ENCODE measurements at regions not wholly inside any gene's neighbourhood (a gene's known extent, or its start where the extent isn't known, plus 50 kb on each side); places are given as distances from the start of the nearest gene placed in this dataset.

DNA sequence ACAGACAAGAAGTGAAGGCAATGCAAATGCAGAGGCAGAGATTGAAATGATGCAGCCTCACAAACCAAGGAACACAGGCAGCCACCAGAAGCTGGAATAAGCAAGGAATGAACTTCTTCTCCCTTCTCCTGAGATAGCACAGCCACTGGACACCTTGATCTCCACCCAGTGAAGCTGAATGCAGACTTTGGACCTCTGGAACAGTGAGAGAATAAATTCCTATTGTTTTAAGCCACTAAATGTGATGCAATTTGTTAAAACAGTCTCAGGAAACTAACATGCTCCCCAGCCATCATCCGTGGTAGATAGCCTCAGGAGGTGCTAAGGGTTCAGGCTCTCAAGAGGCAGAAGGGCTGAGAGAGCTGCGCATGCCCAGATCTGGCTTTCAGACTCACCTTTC lies 512.2 kb upstream of the ZNF608 start:
- Mint-ChIP-seq H3K4me1 (no peaks in the 10 kb centered on the region), H3K9me3 (peaks cover 11% of the 10 kb centered on the region), H3K36me3 (no peaks in the 10 kb centered on the region), H3K27ac (no peak overlapping the region), H3K27me3 (no peaks in the 10 kb centered on the region), H3K4me3 (no peak overlapping the region)
- no peak for DNase-seq
- CTCF ChIA-PET: no interaction called here

DNA sequence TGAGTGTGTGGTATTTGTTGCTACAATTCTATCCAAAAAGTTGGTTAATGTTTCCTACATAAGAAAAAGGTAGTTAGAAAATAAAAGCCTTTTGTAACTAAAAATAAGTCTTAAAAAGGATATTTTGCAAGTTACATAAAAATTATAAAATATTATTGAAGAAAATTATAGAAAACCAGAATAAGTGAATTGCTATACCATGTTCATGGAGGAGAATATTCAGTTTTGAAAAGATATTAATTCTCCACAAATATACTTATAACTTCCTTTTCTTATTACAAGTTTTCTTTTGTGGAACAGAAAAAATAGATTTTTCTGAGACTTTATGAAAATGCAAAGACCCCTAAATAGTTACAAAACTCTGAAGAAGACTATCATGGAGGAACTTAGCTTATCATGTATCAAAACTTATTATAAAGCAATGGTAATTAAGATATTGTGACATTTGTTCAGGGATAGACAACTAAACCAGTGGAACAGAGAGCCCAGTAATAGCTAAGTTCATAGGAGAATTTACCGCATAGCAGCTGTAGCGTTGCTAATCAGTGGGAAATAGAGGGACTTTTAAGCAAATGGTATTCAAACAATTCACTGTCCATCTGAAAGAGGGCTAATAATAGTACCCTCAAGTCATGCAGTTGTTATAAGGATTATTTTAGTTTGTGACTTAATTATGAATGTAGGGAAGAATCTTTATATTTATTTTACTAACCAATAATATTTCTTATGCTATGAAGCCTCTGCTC lies 515.2 kb upstream of the ZNF608 start:
- no peaks in the 10 kb centered on the region for H3K4me1 Mint-ChIP-seq
- DNase-seq: no peak
- H3K36me3 Mint-ChIP-seq: no peaks in the 10 kb centered on the region
- CTCF ChIA-PET: no interaction called here
- peaks cover 9% of the 10 kb centered on the region for H3K9me3 Mint-ChIP-seq
- no peaks in the 10 kb centered on the region for H3K27me3 Mint-ChIP-seq
- H3K27ac Mint-ChIP-seq: no peak overlapping the region
- no peak overlapping the region for H3K4me3 Mint-ChIP-seq

DNA sequence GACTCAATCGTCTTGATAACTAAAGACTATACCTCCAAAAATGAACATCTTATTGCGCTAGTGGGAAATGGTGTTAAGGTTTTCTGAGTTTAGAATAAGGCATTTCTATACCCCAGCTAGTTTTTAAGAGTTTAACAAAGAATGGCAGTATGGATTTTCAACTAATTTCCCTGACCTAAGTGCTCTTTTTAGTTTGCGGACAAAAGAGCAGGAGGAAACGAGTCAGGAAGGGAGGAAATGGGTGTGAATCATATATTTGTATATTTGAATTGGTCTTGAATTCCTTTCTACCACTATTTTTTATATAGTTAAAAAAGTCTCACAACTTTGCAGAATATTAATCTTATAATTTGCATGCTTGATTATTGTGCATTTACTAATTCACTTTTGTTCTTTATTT lies 516.3 kb upstream of the ZNF608 start:
- peaks cover 13% of the 10 kb centered on the region for H3K9me3 Mint-ChIP-seq
- CTCF ChIA-PET: no interaction called here
- no peak overlapping the region for H3K4me3 Mint-ChIP-seq
- no peaks in the 10 kb centered on the region for H3K36me3 Mint-ChIP-seq
- H3K27ac Mint-ChIP-seq: no peak overlapping the region
- no peaks in the 10 kb centered on the region for H3K4me1 Mint-ChIP-seq
- DNase-seq: no peak
- H3K27me3 Mint-ChIP-seq: no peaks in the 10 kb centered on the region

DNA sequence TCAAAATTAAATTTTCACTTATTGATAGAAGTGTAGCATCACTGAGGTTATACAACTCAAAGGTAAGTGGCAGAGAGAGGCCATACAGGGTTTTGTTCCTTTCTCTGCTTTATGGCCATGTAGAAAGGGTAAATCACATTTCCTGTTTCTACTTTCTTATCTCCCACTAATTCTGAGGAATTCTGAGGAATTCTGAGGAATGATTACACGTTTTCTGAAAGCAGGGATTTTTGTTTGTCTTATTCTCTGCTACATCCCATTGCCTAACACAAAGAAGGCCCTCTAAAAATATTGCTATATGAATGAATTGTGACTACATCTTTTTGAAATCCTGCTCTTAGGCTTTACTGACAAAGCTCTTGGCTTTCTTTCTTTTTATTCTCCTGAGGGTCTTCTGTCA lies 516.9 kb upstream of the ZNF608 start:
- CTCF ChIA-PET: no interaction called here
- DNase-seq: no peak

DNA sequence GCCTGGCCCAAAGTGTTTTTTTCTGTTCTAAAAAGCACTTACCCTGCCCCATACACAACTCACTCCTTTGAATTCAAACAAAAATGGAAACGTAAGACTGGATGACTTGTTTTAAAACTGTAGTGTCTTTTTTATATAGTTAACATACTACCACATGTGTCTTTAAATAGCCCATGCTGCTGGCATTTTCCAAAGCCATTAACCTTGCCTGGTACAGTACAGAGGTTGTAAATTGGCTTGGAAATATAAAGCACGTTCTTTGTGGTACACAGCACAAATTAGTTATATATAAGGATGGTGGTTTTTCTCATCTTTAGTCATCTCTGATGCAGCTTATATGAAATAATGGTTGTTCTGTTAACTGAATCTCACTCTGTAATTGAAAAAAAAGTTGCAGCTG lies 519.7 kb upstream of the ZNF608 start:
- peaks cover 11% of the 10 kb centered on the region for H3K9me3 Mint-ChIP-seq
- CTCF ChIA-PET: no interaction called here
- H3K36me3 Mint-ChIP-seq: no peaks in the 10 kb centered on the region
- DNase-seq: no peak
- H3K27ac Mint-ChIP-seq: no peak overlapping the region
- no peaks in the 10 kb centered on the region for H3K27me3 Mint-ChIP-seq
- no peaks in the 10 kb centered on the region for H3K4me1 Mint-ChIP-seq
- H3K4me3 Mint-ChIP-seq: no peak overlapping the region

More for the DNA sequence above, 516.9 kb upstream of the ZNF608 start:
- Mint-ChIP-seq H3K9me3 (peaks cover 13% of the 10 kb centered on the region), H3K27ac (no peak overlapping the region), H3K4me3 (no peak overlapping the region), H3K36me3 (no peaks in the 10 kb centered on the region), H3K27me3 (no peaks in the 10 kb centered on the region), H3K4me1 (no peaks in the 10 kb centered on the region)

DNA sequence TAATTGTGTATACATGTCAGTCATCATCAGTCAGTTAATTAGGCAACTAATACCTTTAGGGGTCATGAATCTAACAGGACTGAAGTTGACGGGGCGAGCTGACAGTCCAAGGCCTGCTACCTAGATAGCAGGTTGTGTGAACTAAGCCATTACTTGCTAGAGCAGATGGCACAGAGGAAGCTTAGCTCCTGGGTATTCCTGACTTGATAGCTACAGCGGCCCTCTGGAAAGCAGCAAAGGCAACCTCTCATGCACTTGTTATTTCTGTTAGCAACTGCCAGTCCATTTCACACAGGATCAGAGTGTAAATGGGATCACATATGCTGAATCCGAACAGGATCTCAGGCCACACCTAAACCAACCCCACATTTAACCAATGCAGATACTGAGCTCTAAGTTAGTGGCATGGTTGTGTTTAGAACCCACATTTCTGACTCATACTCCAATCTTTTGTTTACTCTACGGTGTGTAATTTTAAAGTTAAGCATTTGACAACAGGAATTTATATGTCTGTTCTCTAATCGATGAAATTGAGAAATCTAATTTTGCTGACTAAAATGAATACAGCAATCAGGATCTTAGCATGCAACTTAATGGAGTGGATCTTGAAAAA lies 521.3 kb upstream of the ZNF608 start:
- H3K27me3 Mint-ChIP-seq: no peaks in the 10 kb centered on the region
- H3K9me3 Mint-ChIP-seq: peaks cover 11% of the 10 kb centered on the region
- no peak overlapping the region for H3K4me3 Mint-ChIP-seq
- H3K36me3 Mint-ChIP-seq: no peaks in the 10 kb centered on the region
- no peak for DNase-seq
- no peaks in the 10 kb centered on the region for H3K4me1 Mint-ChIP-seq
- CTCF ChIA-PET: no interaction called here
- H3K27ac Mint-ChIP-seq: no peak overlapping the region

DNA sequence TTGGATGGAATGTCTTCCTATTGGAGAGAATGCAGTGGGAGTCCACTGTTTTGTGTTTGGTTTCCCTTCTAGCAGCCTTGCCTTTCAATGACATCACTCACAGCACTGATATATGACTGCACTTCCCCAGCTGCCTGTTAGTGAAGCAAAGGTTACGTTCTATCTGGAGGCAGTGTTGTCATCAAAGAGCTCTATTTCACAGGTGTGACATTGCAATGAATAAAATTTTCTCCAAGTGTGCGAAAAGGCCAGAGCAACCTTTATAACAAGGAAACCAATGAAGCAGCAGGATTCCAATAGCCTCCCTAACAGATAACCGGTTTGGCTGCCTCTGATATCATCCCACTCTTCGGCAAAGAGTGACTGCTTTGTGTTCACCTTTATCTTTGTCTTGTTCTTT lies 523.5 kb upstream of the ZNF608 start:
- peaks cover 10% of the 10 kb centered on the region for H3K9me3 Mint-ChIP-seq
- no peak overlapping the region for H3K4me3 Mint-ChIP-seq
- no peaks in the 10 kb centered on the region for H3K27me3 Mint-ChIP-seq
- no peaks in the 10 kb centered on the region for H3K36me3 Mint-ChIP-seq
- CTCF ChIA-PET: no interaction called here
- no peaks in the 10 kb centered on the region for H3K4me1 Mint-ChIP-seq
- no peak overlapping the region for H3K27ac Mint-ChIP-seq
- no peak for DNase-seq

DNA sequence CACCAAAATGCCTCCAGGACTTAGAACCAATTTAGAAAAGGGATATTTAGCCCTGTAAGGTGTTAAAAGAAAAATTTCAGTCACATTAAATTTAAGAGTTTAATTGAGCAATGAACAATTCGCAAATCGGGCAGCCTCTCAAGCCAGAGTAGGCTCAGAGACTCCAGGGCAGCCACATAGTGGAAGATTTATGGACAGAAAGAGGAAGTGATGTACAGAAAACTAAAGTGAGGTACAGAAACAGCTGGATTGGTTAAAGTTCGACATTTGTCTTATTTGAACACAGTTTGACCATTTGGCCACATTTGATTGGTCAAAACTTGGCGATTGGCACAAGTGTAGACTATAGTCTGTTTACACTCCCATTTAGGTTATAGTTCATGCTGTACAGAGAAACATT lies 525.9 kb upstream of the ZNF608 start:
- no peak overlapping the region for H3K27ac Mint-ChIP-seq
- CTCF ChIA-PET: no interaction called here
- DNase-seq: no peak

DNA sequence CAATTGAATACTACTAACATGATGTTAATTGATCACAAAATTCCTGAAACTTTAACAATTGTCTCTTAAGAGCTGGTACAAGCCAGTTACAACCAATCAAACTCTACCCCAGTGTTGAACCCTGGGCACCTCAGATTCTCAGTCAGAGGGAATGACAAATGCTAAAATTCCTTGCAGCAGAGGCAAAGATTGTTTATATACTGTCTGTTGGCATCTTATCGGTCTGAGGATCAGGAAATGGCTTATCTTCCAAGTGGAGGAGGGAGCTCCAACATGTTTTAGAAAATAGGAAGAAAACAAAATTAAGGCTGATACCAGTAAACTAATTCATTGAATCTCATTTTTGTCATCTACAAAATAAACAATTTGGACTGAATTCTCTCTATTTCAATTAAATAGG lies 527.8 kb upstream of the ZNF608 start:
- DNase-seq: no peak
- Mint-ChIP-seq H3K4me1 (no peaks in the 10 kb centered on the region), H3K27me3 (no peaks in the 10 kb centered on the region), H3K4me3 (no peak overlapping the region), H3K9me3 (peaks cover 4% of the 10 kb centered on the region), H3K27ac (no peak overlapping the region), H3K36me3 (no peaks in the 10 kb centered on the region)
- CTCF ChIA-PET: no interaction called here

More for the DNA sequence above, 525.9 kb upstream of the ZNF608 start:
- Mint-ChIP-seq H3K9me3 (peaks cover 3% of the 10 kb centered on the region), H3K36me3 (no peaks in the 10 kb centered on the region), H3K4me3 (no peak overlapping the region), H3K27me3 (no peaks in the 10 kb centered on the region), H3K4me1 (no peaks in the 10 kb centered on the region)

DNA sequence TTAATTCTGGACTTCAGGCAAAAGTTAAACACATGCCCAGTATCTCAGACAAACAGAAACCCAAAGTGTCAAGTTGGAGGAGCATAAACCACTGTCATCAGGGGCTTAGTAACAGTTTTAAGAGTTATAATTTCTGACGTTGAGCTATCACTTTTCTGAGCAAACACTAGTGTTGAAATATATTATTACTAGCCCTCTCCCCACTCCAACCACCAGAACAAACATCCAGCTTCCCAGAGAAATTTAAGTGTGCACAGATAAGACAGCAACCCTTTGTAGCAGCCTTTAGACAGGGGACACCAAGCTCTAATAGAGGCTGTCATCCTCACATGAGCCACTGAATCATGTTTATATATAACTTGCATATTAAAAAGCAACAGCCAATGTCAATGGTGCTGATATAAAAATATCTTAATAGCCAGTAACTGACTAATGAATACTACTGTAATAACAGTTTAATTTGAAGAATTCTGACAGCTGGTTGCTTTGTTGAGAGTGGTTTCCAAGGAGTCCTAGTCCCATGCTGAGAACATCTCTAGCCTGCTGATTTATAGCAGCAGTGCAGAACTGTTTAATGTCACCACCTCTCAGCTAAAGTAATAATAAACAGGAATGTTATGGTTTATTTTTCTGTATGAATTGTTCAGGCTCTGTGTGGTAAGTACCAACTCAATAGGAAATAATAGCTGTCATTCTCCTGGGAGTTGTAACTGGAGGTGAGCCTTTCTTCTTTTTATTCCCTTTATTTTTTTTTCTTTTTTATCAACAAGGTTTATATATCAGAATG lies 528.7 kb upstream of the ZNF608 start:
- Mint-ChIP-seq H3K27me3 (no peaks in the 10 kb centered on the region), H3K9me3 (peaks cover 4% of the 10 kb centered on the region), H3K4me1 (no peaks in the 10 kb centered on the region), H3K36me3 (no peaks in the 10 kb centered on the region), H3K27ac (no peak overlapping the region), H3K4me3 (no peak overlapping the region)
- no peak for DNase-seq
- CTCF ChIA-PET: no interaction called here

DNA sequence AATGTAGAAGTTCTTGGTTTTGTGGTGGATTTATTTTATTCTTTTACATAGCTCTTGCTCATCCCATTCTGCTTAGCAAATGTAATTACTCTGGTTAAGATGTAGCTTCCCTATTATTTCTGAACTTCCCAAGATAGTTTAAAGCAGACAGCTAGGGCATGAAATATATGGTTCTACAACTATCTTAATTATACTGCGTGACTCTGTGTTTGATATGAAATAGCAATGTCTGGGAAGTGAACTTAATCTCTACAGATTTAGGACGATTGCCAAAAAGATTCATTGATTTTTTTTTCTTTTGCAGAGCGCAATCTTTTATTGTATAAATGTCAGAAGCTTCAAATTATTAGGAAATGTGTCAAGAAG lies 529.3 kb upstream of the ZNF608 start:
- Mint-ChIP-seq H3K36me3 (no peaks in the 10 kb centered on the region), H3K27me3 (no peaks in the 10 kb centered on the region), H3K4me1 (no peaks in the 10 kb centered on the region), H3K9me3 (peaks cover 4% of the 10 kb centered on the region), H3K4me3 (no peak overlapping the region), H3K27ac (no peak overlapping the region)
- DNase-seq: no peak
- CTCF ChIA-PET: no interaction called here

DNA sequence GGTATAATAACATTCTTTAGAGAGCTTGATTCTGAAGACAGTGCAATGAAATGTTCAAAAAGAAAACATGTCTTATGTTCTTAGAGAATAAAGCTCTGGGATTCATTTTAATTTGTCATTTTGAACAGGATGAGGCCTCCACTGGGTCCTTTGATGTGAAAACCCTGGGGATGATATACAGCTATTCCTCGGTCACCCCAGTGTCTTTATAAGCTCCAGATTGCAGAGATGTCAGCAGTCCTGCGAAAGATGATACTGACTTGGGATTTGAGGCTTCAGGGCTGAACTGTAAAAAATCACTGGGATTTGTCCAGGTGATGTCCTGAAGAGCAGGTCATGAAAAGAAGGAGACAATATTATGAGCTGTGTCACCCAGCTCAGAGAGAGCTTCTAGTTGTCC lies 529.7 kb upstream of the ZNF608 start:
- H3K27me3 Mint-ChIP-seq: no peaks in the 10 kb centered on the region
- H3K36me3 Mint-ChIP-seq: no peaks in the 10 kb centered on the region
- no peak overlapping the region for H3K27ac Mint-ChIP-seq
- H3K4me1 Mint-ChIP-seq: no peaks in the 10 kb centered on the region
- no peak for DNase-seq
- no peak overlapping the region for H3K4me3 Mint-ChIP-seq
- H3K9me3 Mint-ChIP-seq: peaks cover 4% of the 10 kb centered on the region
- CTCF ChIA-PET: no interaction called here

DNA sequence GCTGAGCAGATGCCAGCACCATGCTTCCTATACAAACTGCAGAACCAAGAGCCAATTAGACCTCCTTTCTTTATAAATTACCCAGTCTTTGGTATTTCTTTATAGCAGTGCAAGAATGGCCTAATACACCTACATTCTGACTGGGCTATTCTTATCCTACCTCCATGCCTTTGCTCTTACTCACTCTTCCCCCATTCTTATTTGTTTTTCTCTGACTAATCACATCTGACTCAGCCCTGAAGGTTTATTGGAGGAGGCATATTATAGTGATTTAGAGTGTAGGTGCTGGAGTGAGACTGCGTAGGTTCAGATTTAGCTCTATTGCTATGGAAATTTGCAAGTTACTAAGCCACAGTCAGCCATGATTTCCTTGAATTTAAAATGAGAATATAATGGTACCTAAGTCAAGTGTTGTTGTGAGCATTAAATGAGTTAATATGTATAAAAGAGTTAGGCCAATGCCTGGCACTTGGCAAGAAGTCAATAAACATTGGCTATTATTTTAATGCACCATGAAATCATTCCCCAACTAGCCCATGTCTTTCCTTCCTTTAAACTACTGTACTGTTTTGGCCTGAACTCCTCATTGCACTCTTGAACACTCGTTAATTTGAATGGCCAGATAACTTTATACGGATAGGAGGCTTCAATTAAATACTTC lies 531.2 kb upstream of the ZNF608 start:
- H3K9me3 Mint-ChIP-seq: peaks cover 4% of the 10 kb centered on the region
- no peak overlapping the region for H3K4me3 Mint-ChIP-seq
- DNase-seq: no peak
- H3K27me3 Mint-ChIP-seq: no peaks in the 10 kb centered on the region
- H3K27ac Mint-ChIP-seq: no peak overlapping the region
- no peaks in the 10 kb centered on the region for H3K36me3 Mint-ChIP-seq
- CTCF ChIA-PET: no interaction called here
- H3K4me1 Mint-ChIP-seq: no peaks in the 10 kb centered on the region

DNA sequence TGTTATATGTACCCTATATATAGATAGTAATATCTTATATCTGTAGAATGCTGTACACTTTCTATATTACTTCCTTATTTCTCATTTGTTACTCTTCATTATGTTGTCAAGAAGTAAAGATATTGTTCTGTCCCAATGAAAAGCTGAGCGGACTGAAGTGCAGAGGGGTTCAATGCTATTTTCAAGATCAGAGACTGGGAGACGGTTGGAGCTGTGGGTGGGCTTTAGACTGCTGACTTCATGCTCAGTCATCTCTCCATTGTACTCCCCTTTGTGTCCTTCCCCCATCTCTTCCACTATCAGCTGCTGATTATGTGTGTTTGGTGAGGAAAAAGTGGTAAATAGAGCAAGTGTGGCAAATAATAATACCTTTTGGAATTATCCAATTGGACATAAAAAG lies 532.3 kb upstream of the ZNF608 start:
- Mint-ChIP-seq H3K27me3 (no peaks in the 10 kb centered on the region), H3K36me3 (no peaks in the 10 kb centered on the region), H3K4me1 (no peaks in the 10 kb centered on the region), H3K27ac (no peak overlapping the region), H3K9me3 (peaks cover 4% of the 10 kb centered on the region), H3K4me3 (no peak overlapping the region)
- CTCF ChIA-PET: no interaction called here
- no peak for DNase-seq

DNA sequence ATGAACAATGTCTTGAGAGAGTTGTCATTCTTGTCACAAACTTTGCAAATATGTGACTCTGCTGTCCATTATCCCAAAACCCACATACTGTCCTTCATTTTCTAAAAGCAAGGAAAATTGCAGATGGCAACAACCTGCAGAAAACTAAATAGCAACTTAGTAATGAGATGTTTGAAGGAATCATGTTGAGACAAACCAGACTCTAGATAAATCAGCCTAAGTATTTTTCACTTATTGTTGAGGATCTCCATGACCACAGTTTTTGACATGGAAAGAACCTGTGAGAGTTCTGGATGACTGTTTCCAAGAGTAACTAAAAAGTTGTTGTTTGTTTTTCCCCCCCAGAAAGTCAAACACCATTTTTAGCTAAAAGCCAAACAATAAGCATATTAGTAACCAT lies 535.2 kb upstream of the ZNF608 start:
- CTCF ChIA-PET: interaction anchor here (0.7 kb wide), 1 partner anchor 39 kb away, joined by 3 read pairs; no protein-coding TSS in a partner anchor
- no peak overlapping the region for H3K4me3 Mint-ChIP-seq
- no peaks in the 10 kb centered on the region for H3K36me3 Mint-ChIP-seq
- DNase-seq: no peak
- no peaks in the 10 kb centered on the region for H3K4me1 Mint-ChIP-seq
- H3K9me3 Mint-ChIP-seq: peaks cover 5% of the 10 kb centered on the region
- H3K27ac Mint-ChIP-seq: no peak overlapping the region
- no peaks in the 10 kb centered on the region for H3K27me3 Mint-ChIP-seq
